ENCODE measurements at regions not wholly inside any gene's neighbourhood (a gene's known extent, or its start where the extent isn't known, plus 50 kb on each side); places are given as distances from the start of the nearest gene placed in this dataset.

DNA sequence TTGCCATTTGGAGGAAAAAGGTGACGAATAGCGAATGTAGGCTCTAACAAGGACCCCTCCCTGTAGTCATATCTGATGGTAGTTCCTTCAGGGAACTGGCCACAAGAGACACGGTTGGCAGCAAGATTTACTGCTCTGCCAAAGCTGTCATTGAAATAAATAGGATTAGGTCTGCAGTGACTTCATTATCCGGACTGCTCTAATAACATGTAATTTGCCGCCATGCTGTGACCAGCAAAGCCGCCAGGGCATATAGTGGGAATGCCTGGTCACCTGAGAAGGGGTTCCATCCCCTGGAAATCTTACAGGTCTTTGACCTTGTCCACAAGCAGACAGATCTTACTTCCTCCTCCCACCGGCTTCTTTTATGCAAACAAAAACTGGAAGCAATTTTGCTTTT lies 59.4 kb upstream of the LAPTM4A start:
- DNase-seq (ENCODE audit: low read depth): no peak

DNA sequence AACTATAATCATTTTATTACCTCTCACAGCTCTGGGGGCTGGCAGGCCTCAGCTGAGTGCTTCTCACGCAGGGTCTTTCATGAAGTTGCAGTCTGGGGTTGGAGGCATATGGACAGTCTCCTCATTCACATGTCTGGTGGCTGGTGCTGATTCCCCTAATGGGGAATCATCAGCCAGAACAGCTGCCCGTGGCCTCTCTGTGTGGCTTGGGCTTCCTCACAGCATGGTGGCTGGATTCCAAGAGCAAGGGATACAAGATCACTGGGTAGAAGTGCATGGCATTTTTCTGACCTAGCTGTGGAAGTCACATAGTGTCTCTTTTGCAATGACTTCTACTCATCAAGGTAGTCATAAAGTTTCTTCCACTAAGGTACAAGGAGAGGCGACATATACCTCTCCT lies 59.0 kb upstream of the LAPTM4A start:
- DNase-seq (ENCODE audit: low read depth): no peak

DNA sequence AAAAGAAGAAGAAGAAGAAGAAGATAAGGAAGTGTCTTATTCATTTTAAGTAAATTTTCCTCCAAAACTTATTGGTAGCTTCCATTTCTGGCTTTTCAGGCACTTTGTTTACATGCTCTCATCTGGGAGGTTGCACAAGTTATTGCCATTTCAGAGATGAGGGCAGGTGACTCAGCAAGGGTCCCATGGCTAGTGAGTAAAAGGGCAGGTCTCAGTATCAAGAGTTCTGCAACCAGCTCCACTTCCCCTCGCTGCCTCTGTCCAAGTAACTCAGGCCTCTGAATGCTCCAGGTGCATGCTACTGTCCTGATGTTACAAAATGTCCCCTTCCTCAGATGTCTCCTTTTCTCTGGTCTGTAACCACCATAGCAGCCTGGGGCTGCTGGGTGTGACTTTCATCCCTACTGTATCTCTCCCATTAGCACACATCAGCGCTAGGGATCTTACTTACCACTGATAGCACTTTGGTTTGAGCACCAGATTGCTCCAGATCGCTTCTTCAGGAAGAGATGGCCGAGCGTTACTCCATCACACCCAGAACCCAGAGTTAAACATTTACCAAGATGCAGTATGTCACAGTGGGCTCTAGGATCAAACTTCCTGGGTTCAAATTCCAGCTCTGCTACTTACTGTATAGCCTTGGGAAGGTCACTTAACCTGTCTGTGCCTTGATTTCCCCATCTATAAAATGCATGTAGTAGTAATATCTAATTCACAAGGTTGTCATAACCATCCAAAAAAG lies 57.4 kb upstream of the LAPTM4A start:
- DNase-seq (ENCODE audit: low read depth): no peak

GRCh38 chr2:20107776-20108175 lies 56.3 kb upstream of the LAPTM4A start:
- DNase-seq (ENCODE audit: low read depth): no peak

- DNase-seq (ENCODE audit: low read depth): no peak
Observed at GRCh38 chr2:20107352-20107751, 55.9 kb upstream of the LAPTM4A start.

- DNase-seq (ENCODE audit: low read depth): peak; percentile 7
Observed at GRCh38 chr2:20106746-20107145, 55.3 kb upstream of the LAPTM4A start.

DNA sequence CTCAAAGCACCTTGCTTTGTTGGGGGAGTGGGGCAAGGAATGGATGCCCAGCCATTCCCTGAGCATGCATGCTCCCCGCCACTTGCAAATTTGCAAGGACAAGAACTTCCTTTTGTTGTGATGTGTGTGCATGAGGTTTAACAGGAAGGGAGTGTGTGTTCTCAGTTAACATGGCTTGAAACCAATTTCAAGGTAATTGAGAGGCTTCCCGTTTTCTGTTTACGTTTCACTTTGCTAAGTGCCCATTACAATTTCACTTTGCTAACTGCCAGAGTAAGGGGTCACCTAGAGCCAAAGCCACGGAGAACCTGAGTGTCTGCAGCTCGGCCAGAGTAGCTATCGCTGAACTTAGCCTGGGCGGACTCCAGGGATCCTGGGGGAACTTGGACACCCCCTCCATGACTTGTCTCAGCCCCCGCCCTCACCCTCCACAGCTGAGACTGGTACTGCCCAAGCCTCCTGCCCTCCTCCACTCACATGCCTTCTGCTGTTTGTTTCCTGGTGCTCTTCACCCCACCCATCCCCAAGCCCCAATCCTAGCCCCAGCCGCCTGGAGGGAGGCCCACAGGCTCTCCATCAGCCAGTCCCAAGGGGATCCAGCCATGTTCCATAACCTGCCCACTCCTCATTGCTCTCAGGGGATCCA lies 53.6 kb upstream of the LAPTM4A start:
- DNase-seq (ENCODE audit: low read depth): no peak

DNA sequence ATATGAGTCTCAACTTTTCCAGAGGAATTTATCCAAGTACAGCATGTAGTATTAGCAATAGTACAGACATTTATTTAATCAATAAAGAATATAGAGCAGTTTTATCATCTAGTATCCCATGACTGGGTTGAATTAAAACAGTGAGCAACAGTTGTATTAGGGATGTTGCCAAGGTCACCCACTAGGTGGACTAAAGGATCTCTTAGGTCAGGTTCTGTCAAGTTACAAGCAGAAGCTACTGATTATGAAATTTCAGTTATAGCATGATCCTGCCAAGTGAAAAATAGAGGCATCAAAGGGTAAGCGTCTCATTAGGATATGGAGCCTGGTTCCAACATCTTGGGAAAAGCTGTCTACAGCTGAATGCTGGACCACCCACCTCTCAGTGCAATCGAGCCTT lies 52.1 kb upstream of the LAPTM4A start:
- no peak for DNase-seq (ENCODE audit: low read depth)
